Esophagus muscularis mucosa (tissue), 3 donors: ENCODE measurements at regions not wholly inside any gene's neighbourhood (a gene's known extent, or its start where the extent isn't known, plus 50 kb on each side); places are given as distances from the start of the nearest gene placed in this dataset.

Experiments
- CTCF ChIP-seq, 3 experiments: fragments of 200-600 bp in 2 of 3; fragments of 450-650 bp in 1 of 3; sonication (generic) in 2 of 3; IDR thresholded peaks; one replicate each; pipeline ENCODE4 v1.5.1; 2017 to 2019; ENCODE audit warnings: antibody characterized with exemption in 3 of 3, mild to moderate bottlenecking in 2 of 3, moderate library complexity in 1 of 3
- EP300 ChIP-seq: sonication (generic); formaldehyde crosslinking; IDR thresholded peaks from one replicate; pipeline ENCODE4 v1.6.1; 2017; ENCODE audit warnings: antibody characterized with exemption

GRCh38 chr4:106478152-106478551, 109.6 kb upstream of the GIMD1 start:
- TF ChIP-seq CTCF (IDR thresholded peaks at IDR 0.05): no peak
- no peak for TF ChIP-seq EP300
